RWPE1 (cell line): ENCODE measurements at regions not wholly inside any gene's neighbourhood (a gene's known extent, or its start where the extent isn't known, plus 50 kb on each side); places are given as distances from the start of the nearest gene placed in this dataset.

Experiments used
- CTCF ChIA-PET: fragments of 350-600 bp; sonication (Branson Sonifier 250); formaldehyde crosslinking; extraction: SDS; loops from one replicate; lab custom pipeline; 2021; lab: Yijun Ruan, JAX
- POLR2A ChIA-PET: fragments of 400-600 bp; formaldehyde crosslinking; extraction: SDS; loops from one replicate; lab custom pipeline; 2020; ENCODE audit warnings: antibody characterized with exemption; ENCODE audit not compliant: low non-redundant PET; lab: Yijun Ruan, JAX
- DNase-seq: peaks from one replicate; pipeline ENCODE4 v3.0.0; 2012; ENCODE audit warnings: low spot score
- H3K27ac ChIP-seq: fragments of 450-650 bp; 2 replicates; pipeline ENCODE4 v1.5.1; 2017
- TF ChIP-seq, protein P1 (sequence below): fragments of 450-650 bp; conservative IDR thresholded peaks from 2 replicates; pipeline ENCODE4 v1.5.1; 2017; ENCODE audit warnings: low read depth, mild to moderate bottlenecking

DNA sequence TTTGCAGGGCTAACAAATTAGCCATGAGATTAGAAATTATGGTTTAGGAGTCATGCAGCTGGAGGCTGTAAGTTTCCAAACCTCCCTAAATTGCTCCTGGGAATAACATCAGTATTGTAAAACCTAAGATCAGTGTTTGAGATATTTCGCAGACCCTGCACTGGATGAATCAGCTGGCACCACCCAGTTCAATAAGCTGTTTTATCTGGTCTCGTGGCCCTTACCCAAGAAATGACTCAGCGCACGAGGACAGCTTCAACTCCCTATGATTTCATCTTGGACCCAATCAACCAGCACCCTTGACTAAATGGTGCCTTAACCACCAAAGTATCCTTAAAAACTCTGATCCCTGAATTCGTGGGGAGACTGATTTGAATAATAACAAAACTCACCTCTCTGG is 482.0 kb upstream of the PCDH15 start:
- H3K27ac ChIP-seq: no peak overlapping the region
- ChIA-PET POLR2A (no interaction called here), CTCF (no interaction called here)
- DNase-seq: no peak
- TF ChIP-seq, protein P1, sequence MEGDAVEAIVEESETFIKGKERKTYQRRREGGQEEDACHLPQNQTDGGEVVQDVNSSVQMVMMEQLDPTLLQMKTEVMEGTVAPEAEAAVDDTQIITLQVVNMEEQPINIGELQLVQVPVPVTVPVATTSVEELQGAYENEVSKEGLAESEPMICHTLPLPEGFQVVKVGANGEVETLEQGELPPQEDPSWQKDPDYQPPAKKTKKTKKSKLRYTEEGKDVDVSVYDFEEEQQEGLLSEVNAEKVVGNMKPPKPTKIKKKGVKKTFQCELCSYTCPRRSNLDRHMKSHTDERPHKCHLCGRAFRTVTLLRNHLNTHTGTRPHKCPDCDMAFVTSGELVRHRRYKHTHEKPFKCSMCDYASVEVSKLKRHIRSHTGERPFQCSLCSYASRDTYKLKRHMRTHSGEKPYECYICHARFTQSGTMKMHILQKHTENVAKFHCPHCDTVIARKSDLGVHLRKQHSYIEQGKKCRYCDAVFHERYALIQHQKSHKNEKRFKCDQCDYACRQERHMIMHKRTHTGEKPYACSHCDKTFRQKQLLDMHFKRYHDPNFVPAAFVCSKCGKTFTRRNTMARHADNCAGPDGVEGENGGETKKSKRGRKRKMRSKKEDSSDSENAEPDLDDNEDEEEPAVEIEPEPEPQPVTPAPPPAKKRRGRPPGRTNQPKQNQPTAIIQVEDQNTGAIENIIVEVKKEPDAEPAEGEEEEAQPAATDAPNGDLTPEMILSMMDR: no peak

GRCh38 chr10:55280696-55281095 is 479.7 kb upstream of the PCDH15 start:
- no peak for DNase-seq
- no peak overlapping the region for H3K27ac ChIP-seq
- ChIA-PET CTCF (no interaction called here), POLR2A (no interaction called here)
- TF ChIP-seq, protein P1: no peak

GRCh38 chr10:55277549-55277948 is 476.5 kb upstream of the PCDH15 start:
- ChIA-PET CTCF (interaction anchor here (0.7 kb wide), 1 partner anchor 9 kb away, joined by 3 read pairs; no protein-coding TSS in a partner anchor), POLR2A (no interaction called here)
- H3K27ac ChIP-seq: no peak overlapping the region
- TF ChIP-seq, protein P1: no peak
- DNase-seq: no peak

- no peak for DNase-seq
- ChIA-PET CTCF (no interaction called here), POLR2A (no interaction called here)
- H3K27ac ChIP-seq: no peak overlapping the region
- TF ChIP-seq, protein P1: no peak
Observed at GRCh38 chr10:55274367-55274766, 473.3 kb upstream of the PCDH15 start.

- CTCF ChIA-PET: no interaction called here
- H3K27ac ChIP-seq: no peak overlapping the region
- TF ChIP-seq, protein P1: no peak
- no peak for DNase-seq
- POLR2A ChIA-PET: no interaction called here
Observed at GRCh38 chr10:55273946-55274345, 472.9 kb upstream of the PCDH15 start.

DNA sequence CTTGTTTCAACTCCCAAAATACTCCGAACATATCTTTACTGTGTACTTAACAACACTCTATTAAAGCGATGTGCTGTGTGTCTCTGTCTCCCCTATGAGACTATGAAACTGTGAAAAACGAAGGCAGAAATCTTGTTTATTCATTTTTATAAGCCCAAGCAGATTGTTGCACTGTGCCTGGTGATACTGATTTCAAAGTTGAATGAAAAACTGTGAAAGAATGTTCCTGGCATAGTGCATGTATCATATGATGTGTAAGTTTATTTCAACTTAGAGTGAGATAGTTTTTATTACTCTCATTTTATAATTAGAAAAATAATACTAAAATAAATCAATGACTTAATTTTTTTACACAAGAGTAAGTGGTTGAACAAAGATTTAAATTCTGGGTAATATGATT is 471.9 kb upstream of the PCDH15 start:
- TF ChIP-seq, protein P1: no peak
- DNase-seq: no peak
- ChIA-PET POLR2A (no interaction called here), CTCF (no interaction called here)
- H3K27ac ChIP-seq: no peak overlapping the region

- TF ChIP-seq, protein P1: no peak
- no peak overlapping the region for H3K27ac ChIP-seq
- POLR2A ChIA-PET: no interaction called here
- DNase-seq: no peak
- CTCF ChIA-PET: no interaction called here
Observed at GRCh38 chr10:55266797-55267196, 465.8 kb upstream of the PCDH15 start.
